Upper lobe of left lung (tissue), 6 donors: ENCODE measurements at regions not wholly inside any gene's neighbourhood (a gene's known extent, or its start where the extent isn't known, plus 50 kb on each side); places are given as distances from the start of the nearest gene placed in this dataset.

Experiments
- ATAC-seq, 2 donors: fragments of 200-7000 bp; cut with Tn5 transposase; one replicate each; pipeline ENCODE4 v1.9.1; 2022; ENCODE audit warnings: mild to moderate bottlenecking in 2 of 2, moderate library complexity in 2 of 2; ENCODE audit not compliant: low FRiP score in 2 of 2
- DNase-seq, 2 donors: peaks; one replicate each; pipeline ENCODE4 v3.0.0-alpha.2; 2019 to 2020
- H3K27ac ChIP-seq, 4 donors: fragments of 200-600 bp; sonication (generic); one replicate each; pipeline ENCODE4 v1.5.1; 2016 to 2019
- H3K27me3 ChIP-seq, 4 donors: fragments of 200-600 bp; sonication (generic); one replicate each; pipeline ENCODE4 v1.5.1; 2017 to 2019
- H3K36me3 ChIP-seq, 4 donors: fragments of 200-600 bp; sonication (generic); one replicate each; pipeline ENCODE4 v1.5.1; 2016 to 2019
- H3K4me1 ChIP-seq, 4 donors: fragments of 200-600 bp; sonication (generic); one replicate each; pipeline ENCODE4 v1.5.1; 2018 to 2019
- H3K4me3 ChIP-seq, 4 donors: fragments of 200-600 bp; sonication (generic); one replicate each; pipeline ENCODE4 v1.5.1; 2017 to 2019; ENCODE audit warnings: mild to moderate bottlenecking in 2 of 4, moderate library complexity in 1 of 4
- H3K9me3 ChIP-seq, 4 donors: fragments of 200-600 bp; sonication (generic); one replicate each; pipeline ENCODE4 v1.5.1; 2018 to 2019
- EP300 ChIP-seq, 4 donors: sonication (generic); formaldehyde crosslinking; IDR thresholded peaks; one replicate each; pipeline ENCODE4 v1.5.1; 2017; ENCODE audit warnings: antibody characterized with exemption in 4 of 4, control low read depth in 2 of 4
- POLR2A ChIP-seq, 4 donors: fragments of 450-650 bp; IDR thresholded peaks; one replicate each; pipeline ENCODE4 v1.5.1; 2016 to 2017; ENCODE audit warnings: antibody characterized with exemption in 4 of 4, mild to moderate bottlenecking in 2 of 4
- POLR2AphosphoS5 ChIP-seq, 2 donors: sonication (generic); formaldehyde crosslinking; IDR thresholded peaks; one replicate each; pipeline ENCODE4 v1.5.1; 2017; ENCODE audit warnings: antibody characterized with exemption in 2 of 2
- WGBS, 2 donors: methylation state at CpG; one replicate each; pipeline ENCODE4 v1.1.5; 2017 to 2018; 5-methylcytosine and 5-hydroxymethylcytosine counted together
- TF ChIP-seq, protein P1 (sequence below), 6 experiments: fragments of 450-650 bp in 4 of 6; fragments of 200-600 bp in 2 of 6; sonication (generic) in 2 of 6; IDR thresholded peaks; one replicate each; pipeline ENCODE4 v1.5.1; 2016 to 2019; ENCODE audit warnings: antibody characterized with exemption in 6 of 6
- donor health status: DM: no; HTN: no; CAD: no; lungs with moderate emphysema.
- donor health status: DM: no; HTN: yes; CAD: no; lungs with severe emphysema.

DNA sequence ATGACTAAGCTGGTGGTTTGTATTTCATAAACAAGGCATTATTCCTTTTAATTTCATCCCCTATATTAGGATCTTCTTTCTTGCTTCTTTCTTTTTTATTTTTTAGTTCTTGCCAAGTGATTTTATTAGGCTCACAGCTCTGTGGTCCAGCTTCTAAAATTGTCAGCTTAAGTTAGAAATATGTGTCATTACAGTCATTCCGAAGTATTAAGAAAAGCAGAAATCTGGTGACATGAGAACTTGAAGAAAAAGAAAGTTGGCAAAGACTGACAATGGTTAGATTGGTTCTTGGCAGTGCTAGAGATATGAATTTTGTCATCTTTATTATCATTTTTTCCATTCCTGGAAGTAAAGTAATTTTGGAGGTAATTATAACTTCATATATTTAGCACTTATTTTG, 166.5 kb upstream of the PRR16 start:
- 74 to 88% methylated on average over 1 of the region's 1 CpG for WGBS, 2 donors
- DNase-seq (no peak), ATAC-seq (no peak)

DNA sequence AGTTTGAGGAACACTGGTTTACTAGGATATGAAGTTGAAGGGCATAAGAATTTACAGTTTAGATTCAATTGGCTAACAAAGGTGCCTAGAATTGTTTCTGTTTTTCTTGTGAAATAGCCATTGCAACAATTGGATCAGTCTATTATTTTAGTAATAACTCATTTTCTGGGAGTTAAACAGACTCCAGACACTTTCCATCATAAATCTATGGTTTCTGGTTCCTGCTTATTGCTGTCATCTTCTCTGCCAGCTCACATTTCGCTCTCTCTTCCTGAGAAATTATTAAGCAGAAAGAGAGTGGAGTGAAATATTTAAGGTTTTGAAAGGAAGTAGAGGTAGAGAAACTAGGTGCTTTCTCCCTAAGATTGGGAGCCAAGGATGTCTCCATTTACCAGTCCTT, 165.1 kb upstream of the PRR16 start:
- ATAC-seq (no peak), DNase-seq (no peak)
- Histone ChIP-seq H3K4me3 (no peak overlapping the region), H3K4me1 (no peaks in the 10 kb centered on the region), H3K9me3 (no peaks in the 10 kb centered on the region), H3K36me3 (no peaks in the 10 kb centered on the region), H3K27me3 (no peaks in the 10 kb centered on the region), H3K27ac (no peak overlapping the region)
- TF ChIP-seq EP300 (IDR thresholded peaks at IDR 0.05) = no peak
- WGBS, 2 donors = 47 to 62% methylated on average over 1 of the region's 1 CpG

More for the DNA sequence above, 166.5 kb upstream of the PRR16 start:
- Histone ChIP-seq H3K9me3 (no peaks in the 10 kb centered on the region), H3K4me3 (no peak overlapping the region), H3K27me3 (no peaks in the 10 kb centered on the region), H3K4me1 (no peaks in the 10 kb centered on the region), H3K27ac (no peak overlapping the region), H3K36me3 (no peaks in the 10 kb centered on the region)
- TF ChIP-seq POLR2A (IDR thresholded peaks at IDR 0.05) = no peak
- TF ChIP-seq POLR2AphosphoS5 (IDR thresholded peaks at IDR 0.05) = no peak
- no peak for TF ChIP-seq EP300 (IDR thresholded peaks at IDR 0.05)

DNA sequence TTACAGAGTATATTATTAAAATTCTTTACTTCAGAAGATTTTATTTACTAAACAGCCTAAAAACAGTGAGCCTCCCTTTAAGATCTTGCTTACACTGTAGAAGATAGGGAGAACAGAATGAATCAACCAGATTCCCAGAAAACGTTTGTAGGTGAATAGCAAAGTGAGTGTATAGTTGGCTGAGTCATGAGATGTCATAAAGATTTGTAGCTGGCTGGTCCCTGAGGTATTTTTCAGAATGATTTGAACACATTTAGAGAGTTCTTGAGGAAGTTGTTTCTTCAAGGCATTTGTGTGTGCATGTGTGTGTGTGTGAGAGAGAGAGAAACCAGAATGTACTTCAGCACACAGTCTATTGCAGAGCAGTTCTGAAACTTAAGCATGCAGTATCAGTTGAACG, 159.4 kb upstream of the PRR16 start:
- Histone ChIP-seq H3K27me3 (no peaks in the 10 kb centered on the region), H3K36me3 (no peaks in the 10 kb centered on the region), H3K27ac (no peak overlapping the region), H3K4me3 (no peak overlapping the region), H3K4me1 (no peaks in the 10 kb centered on the region), H3K9me3 (no peaks in the 10 kb centered on the region)
- no peak for DNase-seq
- ATAC-seq = no peak
- 31 to 47% methylated on average over 2 of the region's 2 CpGs for WGBS, 2 donors
- TF ChIP-seq POLR2AphosphoS5 (IDR thresholded peaks at IDR 0.05) (no peak), EP300 (IDR thresholded peaks at IDR 0.05) (no peak), POLR2A (IDR thresholded peaks at IDR 0.05) (no peak)
- TF ChIP-seq, protein P1, sequence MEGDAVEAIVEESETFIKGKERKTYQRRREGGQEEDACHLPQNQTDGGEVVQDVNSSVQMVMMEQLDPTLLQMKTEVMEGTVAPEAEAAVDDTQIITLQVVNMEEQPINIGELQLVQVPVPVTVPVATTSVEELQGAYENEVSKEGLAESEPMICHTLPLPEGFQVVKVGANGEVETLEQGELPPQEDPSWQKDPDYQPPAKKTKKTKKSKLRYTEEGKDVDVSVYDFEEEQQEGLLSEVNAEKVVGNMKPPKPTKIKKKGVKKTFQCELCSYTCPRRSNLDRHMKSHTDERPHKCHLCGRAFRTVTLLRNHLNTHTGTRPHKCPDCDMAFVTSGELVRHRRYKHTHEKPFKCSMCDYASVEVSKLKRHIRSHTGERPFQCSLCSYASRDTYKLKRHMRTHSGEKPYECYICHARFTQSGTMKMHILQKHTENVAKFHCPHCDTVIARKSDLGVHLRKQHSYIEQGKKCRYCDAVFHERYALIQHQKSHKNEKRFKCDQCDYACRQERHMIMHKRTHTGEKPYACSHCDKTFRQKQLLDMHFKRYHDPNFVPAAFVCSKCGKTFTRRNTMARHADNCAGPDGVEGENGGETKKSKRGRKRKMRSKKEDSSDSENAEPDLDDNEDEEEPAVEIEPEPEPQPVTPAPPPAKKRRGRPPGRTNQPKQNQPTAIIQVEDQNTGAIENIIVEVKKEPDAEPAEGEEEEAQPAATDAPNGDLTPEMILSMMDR (IDR thresholded peaks at IDR 0.05) = no peak

DNA sequence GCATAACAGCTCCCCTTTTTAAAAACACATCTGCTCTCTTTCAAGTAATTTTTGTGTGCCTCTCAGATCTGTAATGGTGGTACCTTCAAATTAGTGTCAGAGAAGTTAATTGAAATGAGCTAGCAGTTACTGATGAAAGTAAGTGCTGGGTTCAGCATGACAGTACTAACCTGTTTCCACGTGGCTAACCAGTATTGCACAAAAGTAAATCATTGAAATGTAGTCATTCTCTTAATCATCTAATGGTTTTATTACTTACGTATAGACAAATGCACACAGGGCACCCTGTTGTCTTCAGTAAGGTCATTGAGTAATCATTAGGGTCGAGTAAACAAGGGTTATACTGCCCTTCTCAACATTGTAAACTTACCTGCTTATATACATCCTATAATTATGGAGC, 157.8 kb upstream of the PRR16 start:
- ATAC-seq (no peak), DNase-seq (no peak)
- WGBS, 2 donors = 53 to 58% methylated on average over 3 of the region's 3 CpGs
- no peaks in the 10 kb centered on the region for H3K4me1 ChIP-seq
- no peaks in the 10 kb centered on the region for H3K9me3 ChIP-seq
- no peaks in the 10 kb centered on the region for H3K36me3 ChIP-seq
- H3K4me3 ChIP-seq = no peak overlapping the region
- H3K27me3 ChIP-seq = no peaks in the 10 kb centered on the region
- H3K27ac ChIP-seq = no peak overlapping the region
- no peak for TF ChIP-seq POLR2A (IDR thresholded peaks at IDR 0.05)
- TF ChIP-seq POLR2AphosphoS5 (IDR thresholded peaks at IDR 0.05) = no peak
- TF ChIP-seq EP300 (IDR thresholded peaks at IDR 0.05) = no peak
- TF ChIP-seq, protein P1 (IDR thresholded peaks at IDR 0.05) = no peak

DNA sequence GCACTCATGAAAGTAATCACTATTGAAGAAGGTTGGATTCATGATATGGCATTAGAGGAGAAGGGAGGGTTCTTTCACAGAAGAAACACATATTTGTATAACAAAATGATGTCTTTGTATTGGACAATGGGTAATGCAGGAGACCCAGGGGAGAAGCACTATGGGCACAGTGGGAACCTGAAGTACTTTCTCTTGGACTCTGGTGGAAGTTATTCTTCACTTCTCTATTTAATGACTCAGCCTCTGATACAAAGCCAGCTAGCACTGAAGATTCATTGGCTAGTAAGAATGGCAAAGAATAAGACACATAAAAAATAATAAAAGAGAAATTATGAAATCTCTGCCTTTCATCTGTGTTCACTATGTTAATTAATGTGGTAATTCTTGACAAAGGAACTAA, 149.9 kb upstream of the PRR16 start:
- no peaks in the 10 kb centered on the region for H3K36me3 ChIP-seq
- H3K27ac ChIP-seq = no peak overlapping the region
- DNase-seq = no peak
- H3K27me3 ChIP-seq = no peaks in the 10 kb centered on the region
- no peak overlapping the region for H3K4me3 ChIP-seq
- H3K9me3 ChIP-seq = no peaks in the 10 kb centered on the region
- TF ChIP-seq POLR2AphosphoS5 (IDR thresholded peaks at IDR 0.05) (no peak), POLR2A (IDR thresholded peaks at IDR 0.05) (no peak), EP300 (IDR thresholded peaks at IDR 0.05) (no peak)
- TF ChIP-seq, protein P1 (IDR thresholded peaks at IDR 0.05) = no peak
- no peak for ATAC-seq
- H3K4me1 ChIP-seq = no peaks in the 10 kb centered on the region

DNA sequence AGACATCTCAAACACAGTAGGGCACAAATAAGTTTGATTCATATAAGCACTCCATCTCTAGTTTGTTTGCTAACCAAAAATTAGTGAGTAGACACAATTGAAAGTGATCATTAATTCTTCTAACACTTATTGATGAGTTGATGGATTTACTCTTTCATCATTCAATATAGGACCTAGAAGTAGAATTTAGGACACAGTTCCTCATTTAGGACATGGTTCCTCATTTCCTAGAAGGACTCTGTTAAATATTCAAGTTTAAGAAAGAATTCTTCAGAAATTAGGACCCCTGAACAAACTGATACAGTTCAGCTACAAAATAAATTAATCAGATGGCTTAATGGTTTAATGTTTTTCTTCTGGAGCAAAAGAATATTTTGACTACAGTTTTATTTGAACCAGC, 143.5 kb upstream of the PRR16 start:
- DNase-seq (no peak), ATAC-seq (no peak)
- TF ChIP-seq, protein P1 (IDR thresholded peaks at IDR 0.05) = no peak
- TF ChIP-seq POLR2A (IDR thresholded peaks at IDR 0.05) (no peak), EP300 (IDR thresholded peaks at IDR 0.05) (no peak), POLR2AphosphoS5 (IDR thresholded peaks at IDR 0.05) (no peak)
- Histone ChIP-seq H3K27me3 (no peaks in the 10 kb centered on the region), H3K36me3 (no peaks in the 10 kb centered on the region), H3K27ac (no peak overlapping the region), H3K4me1 (no peaks in the 10 kb centered on the region), H3K9me3 (no peaks in the 10 kb centered on the region), H3K4me3 (no peak overlapping the region)
